ENCODE measurements at regions not wholly inside any gene's neighbourhood (a gene's known extent, or its start where the extent isn't known, plus 50 kb on each side); places are given as distances from the start of the nearest gene placed in this dataset.

DNA sequence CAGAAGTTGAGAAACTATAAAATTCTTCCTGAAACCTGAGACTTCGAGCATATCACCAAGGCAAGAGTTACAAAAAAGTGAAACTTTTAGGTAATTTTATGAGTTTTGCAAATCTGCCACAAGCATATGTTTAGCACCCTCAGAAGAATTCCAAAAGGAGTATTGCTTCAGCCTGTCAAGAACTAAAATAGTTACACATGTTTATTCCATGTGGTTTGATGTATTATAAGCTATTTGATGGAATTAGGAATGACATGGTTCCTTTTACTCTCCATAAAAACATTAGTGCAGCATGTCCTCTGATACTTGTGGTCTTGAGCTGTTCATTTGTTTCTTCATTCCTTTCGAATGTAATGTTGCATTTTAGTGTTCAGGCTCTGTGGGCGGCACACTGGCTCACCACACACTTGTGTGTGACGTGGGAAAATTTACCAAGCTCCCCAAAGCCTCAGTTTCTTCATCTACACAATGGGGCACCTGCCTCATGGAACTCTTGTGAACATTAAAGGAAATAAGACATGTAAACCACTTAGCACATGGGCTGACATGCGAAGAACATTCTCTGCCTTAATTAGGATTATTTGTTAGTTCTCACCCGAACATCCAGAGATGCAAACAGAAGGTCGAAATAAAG is 204.2 kb upstream of the FOXF1 start:
- DNase-seq = no peak

GRCh38 chr16:86306811-86307513 is 203.4 kb upstream of the FOXF1 start:
- DNase-seq = no peak

DNA sequence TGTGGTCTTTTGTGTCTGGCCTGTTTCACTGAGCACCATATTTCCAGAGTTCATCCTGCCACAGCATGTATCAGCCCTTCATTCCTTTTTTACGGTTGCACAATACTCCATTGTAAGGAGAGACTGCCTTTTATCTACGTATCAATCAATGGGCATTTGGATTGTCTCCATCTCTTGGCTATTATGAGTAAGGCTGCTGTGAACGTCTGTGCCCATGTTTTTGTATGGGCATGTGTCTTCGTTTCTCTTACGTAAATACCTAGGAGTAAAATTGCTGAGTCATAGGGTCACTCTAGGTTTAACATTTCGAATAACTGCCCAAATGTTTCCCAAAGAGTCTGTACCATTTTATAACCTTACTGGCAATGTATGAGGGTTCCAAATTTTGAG is 202.8 kb upstream of the FOXF1 start:
- DNase-seq = no peak

DNA sequence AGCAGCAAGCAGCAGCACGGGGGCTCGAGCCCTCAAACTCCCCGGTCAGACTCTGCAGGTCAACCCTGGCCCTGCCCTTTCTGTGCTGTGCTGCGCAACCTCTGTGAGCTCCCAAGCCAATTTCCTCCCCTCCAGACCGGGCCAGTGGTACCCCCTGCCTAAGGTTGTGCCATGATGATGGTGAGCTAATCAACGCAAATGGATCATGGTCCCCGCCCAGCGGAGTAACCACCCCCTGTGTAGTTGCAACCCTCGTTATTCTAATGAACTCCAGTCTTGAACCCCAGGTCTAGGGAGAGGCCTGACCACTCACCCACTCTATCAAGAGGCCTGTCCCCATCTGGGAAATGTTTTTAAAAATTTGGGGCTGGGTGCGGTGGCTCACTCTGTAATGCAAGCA is 201.8 kb upstream of the FOXF1 start:
- no peak for DNase-seq

DNA sequence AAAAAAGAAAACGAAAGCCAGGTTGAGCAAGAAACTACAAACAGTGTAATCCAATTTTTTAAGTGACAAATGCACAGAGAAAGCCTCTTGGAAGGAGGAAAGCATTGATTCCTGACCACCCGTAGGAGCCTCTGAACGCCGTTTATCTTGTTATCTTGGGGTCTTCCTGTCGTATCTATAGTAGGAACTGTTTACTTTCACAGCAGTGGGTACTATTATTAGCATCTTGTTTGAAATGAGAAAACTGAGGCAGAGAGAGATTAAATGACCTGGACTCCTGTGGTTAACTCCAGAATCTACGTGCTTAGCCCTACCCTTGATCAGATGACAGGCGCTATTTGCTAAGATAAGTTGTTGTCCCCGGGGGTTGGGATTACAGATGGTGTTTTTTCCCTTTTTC is 196.7 kb upstream of the FOXF1 start:
- no peak for DNase-seq

DNA sequence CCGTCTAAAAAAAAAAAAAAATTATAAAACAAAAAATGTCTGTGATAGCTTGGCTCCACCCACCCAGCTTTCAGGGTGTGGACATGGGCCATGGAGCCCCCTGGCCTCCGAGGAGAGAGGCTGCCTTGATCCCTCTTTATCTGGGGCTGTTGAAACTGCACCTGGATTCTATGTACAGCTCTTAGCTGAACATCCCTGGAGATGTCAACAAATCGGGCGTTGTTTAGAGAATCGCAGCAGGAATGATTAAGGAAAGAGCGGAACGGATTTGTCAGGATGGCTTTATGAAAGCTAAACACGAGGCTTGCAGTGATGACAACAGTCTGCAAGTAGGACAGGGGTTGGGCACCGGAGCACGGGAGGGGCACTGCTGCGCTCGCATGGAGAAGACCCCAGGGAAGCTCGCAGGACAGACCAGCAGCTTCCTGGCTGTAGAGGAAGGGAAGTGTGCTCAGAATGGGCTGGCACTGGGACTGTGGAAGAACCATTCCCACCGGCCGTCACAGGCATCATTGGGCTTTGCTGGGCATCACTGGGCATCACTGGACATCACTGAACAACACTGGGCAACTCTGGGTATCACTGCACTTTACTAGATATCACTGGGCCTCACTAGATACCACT is 195.8 kb upstream of the FOXF1 start:
- DNase-seq = no peak

DNA sequence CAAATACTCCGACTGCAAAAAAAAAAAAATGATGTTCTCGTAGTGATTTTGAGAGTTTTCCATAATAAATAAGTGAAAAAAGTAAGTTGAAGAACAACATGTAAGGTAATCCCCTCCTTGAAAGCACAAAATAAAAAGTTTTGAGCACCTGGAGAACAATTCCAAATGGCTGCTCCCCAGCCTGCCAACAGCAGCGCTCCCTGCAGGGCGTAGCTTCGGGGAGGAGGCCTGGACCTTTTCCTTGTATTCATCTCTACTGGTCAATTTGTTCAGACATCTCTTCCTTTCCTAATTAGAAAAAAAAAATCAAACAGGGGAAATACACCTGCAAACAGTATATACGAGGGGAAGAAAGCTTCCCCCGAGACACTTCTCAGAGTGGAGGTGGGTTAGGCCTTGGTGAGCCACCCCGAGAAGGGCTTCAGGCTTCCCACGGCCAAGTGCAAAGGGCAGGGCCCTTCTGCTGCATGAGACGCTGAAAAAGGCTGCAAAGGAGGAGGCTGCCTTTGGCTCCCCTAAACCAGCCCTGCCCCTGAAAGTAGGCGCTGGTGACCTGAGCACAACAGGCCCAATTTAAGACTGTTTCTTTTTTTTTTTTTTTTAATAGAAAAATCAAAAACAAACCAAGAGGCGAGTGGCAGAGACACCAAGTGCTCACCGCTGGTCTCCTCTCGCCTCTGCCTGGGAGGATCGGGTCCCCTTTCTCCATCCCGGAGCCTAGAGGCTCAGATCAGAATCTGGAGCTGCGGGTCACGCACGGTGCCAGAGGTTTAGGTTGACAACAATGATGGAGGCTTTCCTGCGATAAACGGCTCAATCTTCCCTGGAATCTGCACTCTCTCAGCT is 193.1 kb upstream of the FOXF1 start:
- no peak for DNase-seq

DNA sequence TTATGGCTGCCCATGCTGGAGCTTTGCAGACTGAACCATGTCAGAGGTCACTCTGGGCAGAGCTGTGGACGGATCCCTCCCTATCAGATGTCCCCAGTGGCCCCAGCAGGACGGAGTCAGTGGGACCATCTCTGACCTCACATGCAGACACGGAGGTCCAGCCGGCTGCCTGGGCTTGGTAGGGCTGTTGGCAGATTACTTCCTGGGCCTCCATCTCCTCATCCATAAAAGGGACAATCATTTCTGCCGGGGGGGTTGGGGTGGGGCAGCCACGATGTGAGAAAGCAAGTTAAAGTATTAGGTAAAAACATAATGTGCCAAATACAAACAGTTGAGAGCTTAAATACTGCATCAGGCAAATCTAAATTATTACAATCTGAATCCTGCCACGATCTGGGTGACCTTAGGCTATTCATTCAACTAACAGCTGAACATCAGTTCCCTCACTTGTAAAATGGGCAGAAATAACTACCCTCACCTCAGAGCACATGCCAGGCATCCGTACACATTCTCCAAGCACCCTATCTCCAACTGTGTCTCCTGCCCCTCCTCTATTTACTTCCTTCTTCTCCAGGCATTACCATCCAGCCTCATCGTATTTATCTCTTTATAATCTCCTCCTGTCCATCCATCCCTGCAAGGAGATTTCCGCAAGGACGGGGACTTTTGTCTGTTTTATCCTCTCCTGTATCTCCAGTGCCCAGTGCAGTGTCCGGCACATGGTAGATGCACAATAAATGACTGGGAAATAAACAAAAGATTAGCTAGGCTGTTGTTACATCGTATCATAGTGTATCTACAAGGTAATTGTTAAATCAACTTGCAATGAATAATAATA is 192.3 kb upstream of the FOXF1 start:
- no peak for DNase-seq

DNA sequence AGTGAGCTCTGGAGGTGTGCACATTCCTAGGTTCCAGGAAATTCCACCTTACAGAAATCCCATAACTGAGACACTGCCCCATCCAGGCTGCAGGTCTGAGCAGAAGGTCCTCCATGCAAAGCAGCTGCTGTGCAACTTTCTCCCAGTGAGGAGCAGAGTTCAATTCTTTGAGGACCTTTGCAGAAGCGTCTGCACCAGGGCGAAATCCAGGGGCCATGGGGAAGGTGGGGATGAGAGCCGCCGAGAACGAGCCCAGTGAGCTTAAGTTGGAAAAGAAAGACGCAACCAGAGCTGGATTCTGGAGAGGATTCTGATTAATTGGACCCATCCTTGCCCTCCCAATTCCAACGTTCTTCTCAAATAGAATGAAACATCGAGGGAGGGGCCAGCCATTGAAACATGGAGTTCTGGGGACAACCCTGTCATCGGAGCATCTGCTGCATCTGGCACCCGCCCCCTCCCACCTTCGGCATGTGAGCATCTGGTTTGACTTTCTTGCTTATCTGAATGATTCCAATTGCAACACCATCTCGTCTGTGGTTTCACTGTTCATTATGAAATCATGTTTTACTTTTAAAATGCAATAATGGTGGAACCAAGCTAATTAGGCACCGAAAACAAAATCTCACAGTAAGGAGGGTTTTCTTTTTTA is 190.6 kb upstream of the FOXF1 start:
- no peak for DNase-seq

DNA sequence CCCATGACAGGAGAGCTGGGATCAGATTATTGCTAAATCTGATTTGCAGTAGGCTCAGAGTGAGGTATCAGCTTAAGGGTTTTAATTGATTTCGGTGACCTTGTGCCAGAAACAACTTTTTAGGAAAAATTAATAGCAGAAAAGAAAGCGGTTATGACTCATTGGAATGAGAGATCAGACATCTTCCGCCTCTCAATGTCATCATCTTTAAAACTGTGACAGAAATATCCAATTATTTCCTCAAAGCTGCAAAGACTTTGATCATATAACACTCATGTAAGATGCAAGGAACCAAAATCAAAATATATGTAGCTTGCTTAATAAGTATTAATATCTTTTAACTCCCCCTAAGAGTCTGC is 190.1 kb upstream of the FOXF1 start:
- no peak for DNase-seq

GRCh38 chr16:86321491-86321890 is 188.8 kb upstream of the FOXF1 start:
- DNase-seq = no peak

DNA sequence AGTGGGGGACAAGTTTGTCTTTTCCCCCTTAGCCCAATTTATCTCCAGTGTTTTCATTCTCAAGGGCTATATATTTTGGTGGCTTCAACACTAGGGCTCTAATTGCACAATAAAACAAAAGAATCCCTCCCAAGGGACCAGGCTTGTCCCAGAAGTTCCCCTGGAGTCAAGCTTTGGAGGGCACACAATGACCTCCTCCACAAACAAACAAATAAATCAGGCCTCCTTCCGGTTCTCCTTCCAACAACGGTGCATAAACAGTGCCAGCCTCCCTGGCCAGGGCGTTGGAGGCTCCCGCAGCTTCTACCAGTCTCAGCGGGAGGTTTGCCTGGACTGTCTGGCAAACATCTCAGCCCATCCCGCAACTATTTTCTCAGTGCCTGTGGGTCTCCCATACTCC is 188.0 kb upstream of the FOXF1 start:
- no peak for DNase-seq

GRCh38 chr16:86322806-86323205 is 187.5 kb upstream of the FOXF1 start:
- no peak for DNase-seq

- no peak for DNase-seq
These were observed 186.0 kb upstream of the FOXF1 start for GRCh38 chr16:86324320-86324719.

DNA sequence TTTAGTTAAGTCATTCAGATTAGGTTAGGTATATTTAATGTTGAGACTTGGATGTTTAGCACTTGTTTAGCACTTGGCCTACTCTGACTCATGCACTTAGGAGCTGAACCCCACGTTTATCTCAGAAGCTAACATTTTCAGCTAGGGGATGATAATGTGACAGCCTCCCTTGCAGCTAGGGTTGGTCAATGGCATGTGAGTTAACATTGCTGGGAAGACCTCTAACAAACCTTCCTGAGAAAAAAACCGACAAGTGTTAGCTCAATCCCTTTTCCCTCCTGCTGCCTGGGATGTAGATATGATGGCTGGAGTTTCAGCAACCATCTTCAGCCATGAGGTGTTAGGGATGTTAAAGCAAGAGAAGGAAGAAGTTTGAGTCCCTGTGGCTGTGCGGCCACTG is 185.0 kb upstream of the FOXF1 start:
- no peak for DNase-seq

- no peak for DNase-seq
These were observed 184.4 kb upstream of the FOXF1 start for GRCh38 chr16:86325895-86326294.

GRCh38 chr16:86327321-86327720 is 183.0 kb upstream of the FOXF1 start:
- no peak for DNase-seq

DNA sequence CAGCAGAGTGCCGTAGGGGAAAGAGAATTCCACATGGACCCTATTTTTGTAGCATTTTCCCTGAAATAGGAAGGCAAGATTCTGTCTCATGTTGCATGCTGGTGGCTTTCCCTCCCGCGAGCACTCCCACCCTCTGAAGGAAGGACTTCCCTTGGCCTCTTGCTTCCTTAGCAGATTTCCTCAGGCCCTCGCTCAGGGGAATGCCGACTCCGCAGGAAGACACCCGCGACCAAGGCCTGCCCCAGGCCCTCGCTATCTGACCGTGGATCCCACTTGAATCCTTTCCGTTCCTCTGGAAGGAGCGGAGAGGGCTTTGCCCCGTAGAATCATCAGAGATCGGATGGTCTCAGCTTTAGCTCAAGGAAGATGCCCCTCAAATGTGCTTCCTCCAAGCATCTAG is 179.4 kb upstream of the FOXF1 start:
- no peak for DNase-seq

GRCh38 chr16:86334079-86334635 is 176.2 kb upstream of the FOXF1 start:
- no peak for DNase-seq

- no peak for DNase-seq
These were observed 174.8 kb upstream of the FOXF1 start for GRCh38 chr16:86335266-86336172.

GRCh38 chr16:86337138-86337537 is 173.2 kb upstream of the FOXF1 start:
- no peak for DNase-seq
